Activated CD8-positive, alpha-beta memory T cell treated with anti-CD3 and anti-CD28 coated beads for 24 hours (primary cell): ENCODE measurements at regions not wholly inside any gene's neighbourhood (a gene's known extent, or its start where the extent isn't known, plus 50 kb on each side); places are given as distances from the start of the nearest gene placed in this dataset.

Experiments used
- DNase-seq: peaks from one replicate; pipeline ENCODE4 v3.0.0-alpha.2; 2020

DNA sequence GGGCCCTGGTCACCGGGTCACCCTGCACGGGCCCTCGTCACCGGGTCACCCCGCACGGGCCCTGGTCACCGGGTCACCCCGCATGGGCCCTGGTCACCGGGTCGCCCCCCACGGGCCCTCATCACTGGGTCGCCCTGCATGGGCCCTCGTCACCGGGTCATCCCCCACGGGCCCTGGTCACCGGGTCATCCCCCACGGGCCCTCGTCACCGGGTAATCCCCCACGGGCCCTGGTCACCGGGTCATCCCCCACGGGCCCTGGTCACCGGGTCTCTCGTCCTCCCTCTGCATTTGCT, 77.6 kb downstream of the RIPK4 start:
- no peak for DNase-seq

DNA sequence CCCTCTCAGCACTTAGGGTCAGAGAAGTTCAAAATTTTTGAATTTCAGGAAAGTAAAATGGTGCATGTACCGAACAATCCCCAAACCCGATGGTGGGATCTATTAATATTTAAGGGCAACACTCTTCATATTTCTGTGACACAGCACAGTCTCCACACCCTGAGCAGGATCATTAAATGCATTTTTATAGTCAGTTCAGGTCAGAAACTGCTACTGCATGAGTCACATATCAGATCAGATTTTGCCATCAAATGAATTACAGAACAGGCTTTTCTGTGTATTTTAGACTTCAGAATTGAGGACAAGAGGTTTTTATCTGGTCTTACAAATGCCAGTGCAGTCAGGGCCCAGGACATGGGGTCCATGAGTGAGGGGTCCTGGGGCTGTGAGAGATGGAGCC, 79.2 kb downstream of the RIPK4 start:
- DNase-seq, result no peak

DNA sequence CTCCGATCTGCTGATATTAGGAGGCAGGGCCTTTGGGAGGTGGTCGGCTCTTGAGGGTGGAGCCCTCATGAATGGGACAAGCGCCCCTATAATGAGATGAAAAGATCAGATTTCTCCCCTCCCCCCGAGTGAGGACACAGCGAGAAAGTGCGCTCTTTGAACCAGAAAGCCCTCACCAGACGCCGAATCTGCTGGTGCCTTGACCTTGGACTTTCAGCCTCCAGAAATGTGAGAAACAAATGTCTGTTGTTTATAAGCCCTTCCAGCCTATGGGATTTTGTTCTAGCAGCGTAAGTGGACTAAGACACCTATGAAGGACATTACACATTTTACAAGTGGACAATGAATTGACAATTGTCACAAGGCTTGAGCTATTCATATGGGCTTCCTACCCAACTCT, 80.2 kb downstream of the RIPK4 start:
- no peak for DNase-seq

DNA sequence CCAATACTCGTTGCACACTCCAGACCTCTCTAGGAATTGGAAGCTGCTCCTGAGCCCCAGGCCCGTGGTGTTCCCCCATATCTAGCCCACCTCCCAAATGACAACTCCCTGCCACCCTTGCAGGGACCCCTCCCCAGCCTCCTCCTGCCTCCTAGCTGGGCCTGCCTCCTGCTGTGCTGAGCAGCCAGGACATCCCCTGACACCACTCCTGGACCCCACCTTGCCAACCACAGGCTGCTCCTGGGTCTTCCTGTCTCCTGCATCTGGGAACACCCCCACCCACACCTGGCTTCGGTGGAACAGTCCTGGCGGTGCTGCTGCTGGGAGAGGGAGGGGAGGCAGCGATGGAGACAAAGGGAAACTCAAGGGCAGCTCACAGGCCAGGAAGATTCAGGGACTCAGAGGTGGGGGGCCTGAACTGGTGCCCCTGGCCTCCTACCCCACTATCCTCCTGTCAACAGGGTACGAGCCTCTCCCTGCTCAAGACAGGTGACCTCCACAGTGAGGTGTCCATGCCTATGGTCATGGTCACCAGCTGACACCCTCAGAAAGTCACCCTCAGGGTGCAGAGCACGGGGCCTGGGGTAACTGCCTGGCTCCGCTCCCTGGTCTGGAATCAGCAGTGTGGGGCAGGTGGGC, 81.2 kb downstream of the RIPK4 start:
- no peak for DNase-seq

DNA sequence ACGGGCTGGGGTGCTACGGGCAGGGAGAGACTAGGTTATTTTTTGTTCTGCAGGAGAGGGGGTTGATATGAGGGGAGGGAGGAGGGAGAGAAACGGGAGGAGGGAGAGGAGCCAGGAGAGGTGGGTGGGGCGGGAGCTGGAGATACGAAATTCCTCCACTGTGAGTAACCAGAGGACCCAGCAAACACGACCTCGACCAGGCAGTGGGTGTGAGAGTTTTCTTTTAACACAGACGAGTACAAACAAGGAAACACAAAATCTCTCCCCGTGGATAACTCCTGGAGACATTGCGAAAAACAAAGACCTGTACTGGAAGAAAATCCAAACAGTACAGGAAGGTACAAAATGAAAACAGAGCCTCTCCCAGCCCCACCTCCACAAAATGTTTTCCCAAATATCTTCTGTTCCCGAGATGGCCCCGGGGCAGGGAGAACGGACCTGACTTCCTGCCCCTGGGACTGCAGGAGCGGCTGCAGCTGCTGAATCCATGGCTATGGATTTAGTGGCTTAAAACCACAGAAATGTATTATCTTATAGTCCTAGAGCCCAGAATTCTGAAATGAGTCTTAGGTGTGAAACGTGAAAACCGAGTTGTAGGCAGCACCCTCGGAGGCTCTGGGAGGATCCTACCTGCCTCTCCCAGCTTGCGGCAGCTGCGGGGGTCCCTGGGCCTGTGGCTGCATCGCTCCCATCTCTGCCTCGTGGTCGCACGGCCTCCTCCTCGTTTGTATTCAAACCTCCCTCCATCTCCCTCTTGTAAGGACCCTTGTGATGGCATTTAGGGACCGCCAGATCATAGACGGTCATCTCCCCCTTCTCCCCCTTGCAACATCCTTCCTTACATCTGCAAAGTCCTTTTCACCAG, 82.2 kb downstream of the RIPK4 start:
- DNase-seq, result no peak

DNA sequence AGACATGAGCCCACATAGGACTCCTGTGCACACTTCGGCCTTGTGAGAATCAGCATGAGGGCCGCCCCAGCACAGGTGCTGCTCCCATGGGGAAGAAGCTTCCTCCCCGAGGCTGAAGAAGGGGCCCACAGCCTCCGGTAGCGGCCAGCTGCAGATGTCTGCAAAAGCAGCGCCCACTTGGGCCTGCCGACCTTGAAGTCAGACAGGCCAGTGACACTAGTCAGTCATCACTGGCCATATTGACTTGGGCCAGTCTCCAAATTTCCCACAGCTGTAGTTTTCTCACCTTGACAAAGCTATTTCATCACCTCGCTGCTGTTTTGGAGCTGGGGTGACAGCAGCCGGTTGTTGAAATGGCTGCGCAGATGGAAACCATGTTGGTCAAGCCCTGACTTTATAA, 83.0 kb downstream of the RIPK4 start:
- no peak for DNase-seq

DNA sequence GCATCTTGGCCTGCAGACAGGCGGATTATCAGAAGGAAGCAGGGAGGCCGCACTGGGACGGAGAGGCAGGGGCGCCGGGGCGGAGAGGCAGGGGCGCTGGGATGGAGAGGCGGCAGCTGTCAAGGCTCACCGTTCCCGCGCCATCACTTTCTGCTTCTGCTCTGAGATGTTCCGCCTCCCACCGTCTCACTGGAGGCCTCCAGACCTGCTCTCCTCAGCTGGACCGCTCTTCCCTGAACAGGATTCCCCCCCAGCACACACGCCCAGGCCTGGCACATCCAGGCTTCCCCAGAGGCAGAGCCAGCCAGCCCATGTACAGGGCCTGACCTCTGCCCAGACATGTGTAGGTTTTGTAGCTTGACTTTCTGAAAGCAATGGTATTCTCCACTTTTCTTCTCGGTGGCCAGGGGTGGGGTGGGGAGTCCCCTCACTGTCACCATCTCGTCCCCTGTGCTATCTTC, 84.1 kb downstream of the RIPK4 start:
- no peak for DNase-seq

DNA sequence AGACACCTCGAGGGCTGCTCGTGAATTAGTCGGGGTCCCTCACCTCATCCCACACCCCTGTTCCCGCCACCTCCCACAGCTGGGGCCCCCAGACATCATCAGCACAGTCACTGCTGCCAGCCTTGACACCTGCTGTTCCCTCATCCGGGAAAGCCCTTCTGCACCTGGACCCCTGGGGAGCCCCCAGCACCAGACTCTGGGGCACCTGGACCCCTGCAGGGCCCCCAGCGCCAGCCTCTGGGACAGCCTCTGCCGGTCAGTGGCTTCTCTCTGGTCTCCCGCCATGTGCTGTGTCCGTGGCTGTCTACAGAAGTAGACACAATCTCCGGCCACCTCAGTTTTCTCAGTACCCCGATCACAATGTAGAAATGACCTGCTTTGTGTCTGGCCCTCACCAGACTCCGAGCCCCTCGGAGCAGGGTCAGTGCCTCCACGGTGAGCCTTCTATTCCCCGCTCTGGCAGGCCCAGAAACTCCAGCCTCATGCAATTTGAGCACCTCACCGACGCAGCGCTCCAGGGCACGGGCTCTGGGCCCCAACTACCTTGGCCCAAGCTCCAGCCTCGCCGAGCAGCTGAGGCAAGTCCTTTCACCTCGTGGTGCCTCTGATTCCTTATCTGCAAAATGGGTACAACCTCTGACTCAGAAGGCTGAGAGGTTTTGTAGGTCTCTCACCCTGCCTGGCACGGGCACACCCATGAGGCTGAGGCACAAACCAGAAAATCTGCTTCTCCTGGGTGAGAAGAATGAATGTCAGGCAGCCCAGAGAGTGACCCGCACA, 84.7 kb downstream of the RIPK4 start:
- DNase-seq, result no peak

DNA sequence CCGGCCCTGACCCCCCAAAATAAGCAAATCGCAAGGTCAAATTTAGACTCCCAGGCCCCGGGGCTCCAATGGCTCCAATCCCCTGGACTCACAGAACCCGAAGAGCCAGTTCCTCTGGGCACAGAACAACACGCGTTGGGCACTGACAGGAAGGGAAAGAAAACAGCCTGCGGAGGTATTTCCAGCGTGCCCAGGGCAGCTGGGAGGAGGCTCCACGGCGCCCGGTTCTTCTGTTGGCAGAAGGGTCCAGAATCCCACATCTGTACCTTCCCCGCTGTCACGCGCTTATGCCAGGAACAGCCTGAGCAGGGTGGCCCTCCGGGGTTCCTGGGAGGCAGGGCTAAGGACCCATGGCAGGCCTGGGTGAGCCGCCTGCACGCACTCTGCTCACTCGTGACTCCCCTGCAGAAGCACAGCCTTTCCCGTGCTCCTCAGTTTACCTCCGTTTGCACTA, 85.5 kb downstream of the RIPK4 start:
- DNase-seq, result no peak

DNA sequence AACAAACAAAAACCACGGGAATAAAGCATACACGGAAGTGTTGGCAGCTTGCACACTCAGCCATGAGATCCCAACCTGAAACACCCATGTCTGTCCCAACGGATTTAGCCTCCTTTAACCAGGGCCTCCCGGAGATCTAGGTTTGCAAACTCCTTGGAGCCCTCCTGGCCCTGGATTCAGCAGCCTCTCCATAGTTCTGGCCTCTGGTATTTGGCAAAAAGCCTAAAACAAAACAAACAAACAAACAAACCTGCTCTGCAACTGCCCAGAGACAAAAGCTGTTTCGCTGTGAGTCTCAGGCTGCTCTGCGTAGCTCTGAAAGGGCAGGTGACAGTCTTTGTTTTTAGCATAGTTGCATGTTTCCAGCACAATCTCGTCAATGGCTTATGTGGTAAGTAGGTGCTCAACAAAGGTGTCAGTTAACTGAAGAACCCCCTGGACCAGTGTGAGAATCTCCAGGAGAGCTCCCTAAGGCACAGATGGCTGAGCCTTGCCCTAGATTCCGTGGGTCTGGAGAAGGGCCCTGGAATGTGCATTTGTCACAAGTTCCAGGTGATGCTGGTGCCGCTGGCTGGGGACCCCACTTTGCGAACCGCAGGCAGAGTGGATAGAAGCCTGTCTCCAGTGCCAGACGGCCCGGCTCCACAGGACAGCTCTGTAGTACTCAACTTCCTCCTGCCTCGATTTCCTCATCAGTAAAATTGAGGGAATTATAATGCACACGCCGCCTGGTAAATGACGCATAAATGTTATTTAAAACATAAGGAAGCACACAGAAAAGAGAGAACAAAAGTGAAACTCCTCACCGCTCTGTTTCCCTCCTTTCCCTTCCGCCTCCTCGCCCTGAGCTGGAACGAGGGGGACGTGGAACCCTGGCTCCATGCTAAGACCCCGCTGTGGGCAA, 86.2 kb downstream of the RIPK4 start:
- no peak for DNase-seq

DNA sequence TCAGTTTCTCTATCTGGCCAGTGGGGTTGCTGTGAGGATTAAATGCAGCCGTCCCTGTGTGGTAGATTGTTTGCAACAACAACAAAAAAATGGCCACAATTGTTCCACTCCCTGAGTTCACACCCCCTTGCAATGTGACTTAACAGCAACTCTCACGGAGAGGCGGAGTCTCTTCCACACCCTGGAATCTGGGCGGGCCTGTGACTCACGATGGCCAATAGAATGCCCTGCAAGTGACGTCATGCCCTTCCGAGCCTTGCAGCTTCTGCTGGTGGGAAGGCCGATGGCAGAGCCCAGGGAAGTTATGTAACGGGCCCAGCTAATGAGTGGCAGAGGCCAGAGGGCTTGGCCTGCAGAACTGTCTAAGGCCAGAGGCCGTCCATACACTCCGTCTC, 87.9 kb downstream of the RIPK4 start:
- no peak for DNase-seq

DNA sequence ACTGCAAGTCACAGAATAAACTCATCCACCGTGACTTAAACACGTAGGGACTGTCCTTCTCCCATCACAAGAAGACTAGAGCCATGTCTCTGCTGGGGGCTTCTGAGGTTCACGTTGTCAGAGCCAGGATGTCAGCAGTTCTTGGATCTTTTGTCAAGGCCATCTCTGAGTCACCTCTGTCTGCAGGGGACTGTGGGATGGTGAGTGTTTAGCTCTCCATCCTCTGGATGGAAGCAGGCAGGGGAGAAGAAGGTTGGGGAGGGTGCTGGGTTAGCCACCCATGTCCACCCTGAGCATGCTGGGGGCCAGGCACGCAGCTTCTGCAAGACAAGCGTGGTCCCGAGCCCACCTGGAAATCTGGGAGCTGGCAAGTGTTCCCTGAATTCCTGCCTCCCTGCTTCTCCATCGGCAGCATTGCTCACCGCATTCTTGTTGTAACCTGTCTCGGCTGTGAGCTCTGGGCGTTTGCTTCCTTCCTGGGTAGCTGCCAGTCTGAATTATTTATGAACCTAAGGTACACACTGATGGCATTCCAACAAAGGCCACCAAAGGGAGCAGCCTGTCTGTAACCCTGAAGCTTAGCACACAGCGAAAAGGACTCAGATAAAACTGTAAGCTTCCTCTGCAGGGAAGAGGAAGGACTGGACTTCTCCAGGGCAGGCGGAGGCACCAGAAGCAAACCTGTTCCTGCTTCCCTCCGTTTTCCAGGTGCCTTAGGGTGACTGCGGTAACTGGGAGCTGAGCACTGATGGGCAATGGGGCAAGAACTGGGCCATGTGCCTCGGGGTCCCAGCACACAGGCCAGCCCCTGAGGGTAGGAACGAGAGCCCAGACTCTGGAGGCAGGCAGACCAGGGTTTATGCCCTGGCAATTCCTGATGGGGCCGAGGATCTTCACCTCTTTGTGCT, 88.6 kb downstream of the RIPK4 start:
- no peak for DNase-seq

DNA sequence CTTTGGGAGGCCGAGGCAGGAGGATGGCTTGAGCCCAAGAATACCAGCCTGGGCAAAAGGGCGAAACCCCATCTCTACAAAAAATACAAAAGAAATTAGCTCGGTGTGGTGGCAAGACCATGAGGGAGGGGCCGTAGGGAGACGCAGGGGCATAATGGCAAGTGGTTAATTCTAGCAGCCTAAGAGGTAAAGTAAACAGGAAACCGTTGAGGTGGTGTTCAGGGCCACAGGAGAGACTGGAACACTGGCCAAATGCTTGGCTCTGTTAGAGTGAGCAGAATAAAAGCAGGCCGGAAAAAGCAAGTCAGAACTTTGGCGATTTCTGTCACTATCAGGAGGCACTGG, 89.2 kb downstream of the RIPK4 start:
- DNase-seq, result no peak

DNA sequence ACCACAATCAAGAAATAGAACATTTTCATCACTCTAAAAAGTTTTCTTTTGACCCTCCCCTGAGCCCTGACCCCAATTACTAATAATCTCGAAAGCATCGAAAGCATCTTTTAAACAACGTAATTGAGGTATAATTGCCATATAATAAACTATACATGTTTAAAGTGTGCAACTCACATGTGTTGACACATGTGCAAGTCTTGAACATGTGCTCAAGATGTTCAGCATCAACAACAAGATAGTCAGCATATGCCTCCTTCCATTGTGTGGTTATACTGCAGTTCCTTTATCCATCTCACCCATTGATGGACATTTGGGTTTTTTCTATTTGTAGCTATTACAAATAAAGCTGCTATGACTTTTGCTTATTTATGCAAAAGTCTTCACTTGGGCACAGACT, 90.7 kb downstream of the RIPK4 start:
- no peak for DNase-seq

DNA sequence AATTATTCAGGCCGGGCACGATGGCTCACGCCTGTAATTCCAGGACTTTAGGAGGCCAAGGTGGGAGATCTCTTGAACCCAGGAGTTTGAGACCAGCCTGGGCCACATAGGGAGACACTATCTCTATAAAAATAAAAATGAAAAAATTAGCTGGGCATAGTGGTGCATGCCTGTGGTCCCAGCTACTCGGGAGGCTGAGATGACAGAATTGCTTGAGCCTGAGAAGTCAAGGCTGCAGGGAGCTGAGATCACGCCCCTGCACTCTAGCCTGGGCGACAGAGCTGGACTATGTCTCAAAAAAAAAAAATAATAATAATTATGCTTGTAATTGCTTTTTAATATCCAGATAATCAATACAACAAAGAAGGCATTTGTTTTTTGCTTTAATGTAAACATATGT, 91.3 kb downstream of the RIPK4 start:
- DNase-seq, result no peak

DNA sequence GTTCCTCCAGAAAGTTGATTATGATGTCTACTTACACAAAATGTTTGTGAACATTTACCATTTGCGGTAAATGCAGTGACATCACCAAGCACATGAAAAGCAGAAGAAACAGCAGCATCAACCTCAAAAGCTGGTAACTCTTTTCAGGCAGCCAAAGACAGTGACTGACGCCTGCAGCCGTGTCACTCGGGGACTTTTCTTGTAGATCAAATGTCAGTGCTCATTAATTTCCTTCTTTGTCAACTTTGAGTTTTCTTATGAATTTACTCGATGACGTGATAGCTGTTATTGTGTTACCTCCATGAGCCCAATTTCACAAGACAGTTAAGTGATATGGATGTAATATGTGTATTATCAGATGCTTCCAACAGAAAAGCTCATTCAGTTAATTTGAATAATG, 92.5 kb downstream of the RIPK4 start:
- DNase-seq, result no peak

DNA sequence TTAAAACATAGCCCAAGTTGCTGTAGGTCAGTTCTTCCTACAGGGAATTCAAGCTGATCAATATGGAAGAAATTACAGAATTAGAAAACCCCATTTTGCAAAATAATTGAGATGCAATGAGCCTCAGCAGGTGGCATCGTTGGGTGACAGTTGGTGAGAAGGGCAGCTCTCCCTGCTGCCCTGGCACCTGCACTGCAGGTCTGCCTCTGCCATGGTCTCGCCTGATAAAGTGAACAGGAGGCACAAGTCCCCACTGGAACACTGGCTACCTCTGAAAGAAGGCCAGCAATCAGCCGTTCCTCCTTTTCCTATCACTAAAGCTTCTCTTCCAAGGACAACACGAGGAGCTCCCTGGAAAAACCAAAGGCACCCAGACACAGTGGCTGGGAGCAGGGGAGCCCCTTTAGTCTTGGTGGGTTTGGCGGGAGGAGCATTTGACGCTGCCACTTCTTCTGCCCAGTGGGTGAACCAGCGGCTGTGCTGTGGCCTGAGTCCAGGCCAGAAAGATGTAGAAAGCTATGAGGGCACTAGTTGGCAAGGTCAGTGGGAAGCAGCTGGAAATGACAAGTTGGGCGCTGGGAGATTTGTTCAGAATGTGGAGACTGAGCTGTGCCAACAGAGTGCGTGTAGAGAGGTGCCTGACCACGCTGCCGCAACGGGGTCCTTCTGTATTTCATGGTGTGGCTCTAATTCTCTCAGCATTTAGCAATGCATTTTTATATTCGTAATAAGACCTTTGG, 93.1 kb downstream of the RIPK4 start:
- no peak for DNase-seq

DNA sequence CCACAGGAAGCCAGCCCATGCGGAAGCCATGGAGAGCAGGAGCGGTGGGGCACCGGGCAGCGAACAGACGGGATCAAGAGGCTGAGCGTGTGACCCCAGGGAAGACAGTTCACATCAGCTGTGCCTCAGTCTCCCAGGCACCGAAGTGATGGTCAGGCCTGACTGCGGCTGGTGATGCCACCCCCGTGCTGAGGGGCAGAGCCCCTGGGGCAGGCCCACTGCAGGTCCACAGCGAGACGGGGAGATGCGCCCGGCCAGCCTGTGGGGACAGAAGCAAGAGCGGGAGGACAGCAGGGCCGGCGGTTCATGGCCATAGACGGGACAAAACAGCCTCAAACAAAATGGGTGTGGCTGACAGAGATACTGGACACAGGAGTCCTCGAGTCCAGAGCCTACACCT, 93.8 kb downstream of the RIPK4 start:
- no peak for DNase-seq

DNA sequence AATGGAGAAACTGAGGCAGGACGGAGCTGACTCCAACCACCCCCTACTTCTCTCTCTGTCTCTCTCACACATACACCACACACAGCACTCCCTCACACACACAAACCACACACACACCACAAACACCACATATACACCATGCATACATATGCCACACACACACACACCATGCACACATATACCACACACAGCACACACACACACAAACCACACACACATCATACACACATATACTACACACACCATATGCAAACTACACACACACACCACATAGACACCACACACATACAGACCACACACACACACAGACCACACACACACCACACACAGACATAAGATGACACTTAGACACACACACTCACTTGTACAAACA, 94.3 kb downstream of the RIPK4 start:
- DNase-seq, result no peak

DNA sequence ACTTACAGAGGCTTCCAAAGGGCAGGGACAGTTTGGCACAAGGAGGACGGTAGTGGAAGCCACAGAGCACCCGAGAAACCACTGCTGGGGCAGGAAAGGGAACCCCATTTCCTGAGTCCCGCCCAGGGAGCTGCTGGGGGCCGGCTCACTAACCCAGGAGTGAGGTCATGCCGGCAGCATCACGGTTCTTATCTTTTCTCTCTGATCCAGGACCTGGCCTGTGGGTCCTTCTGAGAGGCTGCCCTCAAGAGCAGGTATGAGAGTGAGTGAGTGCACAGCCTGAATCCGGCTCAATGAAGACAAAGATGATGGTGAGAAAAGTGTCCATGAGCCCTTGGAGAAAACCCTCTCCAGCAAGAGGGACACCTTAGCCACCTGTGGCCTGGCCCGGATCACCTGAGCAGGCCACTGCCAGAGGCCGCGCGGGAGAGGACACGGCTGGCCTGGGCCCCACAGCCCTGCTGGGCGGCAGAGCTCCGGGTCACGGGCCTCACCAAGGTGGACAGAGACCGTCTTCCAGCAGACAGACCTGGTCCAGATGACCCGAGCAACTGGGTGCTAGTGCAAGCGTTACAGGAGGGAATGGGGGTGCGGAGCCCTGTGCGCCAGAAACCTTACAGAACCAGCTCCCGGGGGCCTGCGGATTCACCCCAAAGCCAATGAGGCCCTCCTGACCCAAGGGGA, 94.9 kb downstream of the RIPK4 start:
- no peak for DNase-seq
